ENCODE measurements at regions not wholly inside any gene's neighbourhood (a gene's known extent, or its start where the extent isn't known, plus 50 kb on each side); places are given as distances from the start of the nearest gene placed in this dataset.

DNA sequence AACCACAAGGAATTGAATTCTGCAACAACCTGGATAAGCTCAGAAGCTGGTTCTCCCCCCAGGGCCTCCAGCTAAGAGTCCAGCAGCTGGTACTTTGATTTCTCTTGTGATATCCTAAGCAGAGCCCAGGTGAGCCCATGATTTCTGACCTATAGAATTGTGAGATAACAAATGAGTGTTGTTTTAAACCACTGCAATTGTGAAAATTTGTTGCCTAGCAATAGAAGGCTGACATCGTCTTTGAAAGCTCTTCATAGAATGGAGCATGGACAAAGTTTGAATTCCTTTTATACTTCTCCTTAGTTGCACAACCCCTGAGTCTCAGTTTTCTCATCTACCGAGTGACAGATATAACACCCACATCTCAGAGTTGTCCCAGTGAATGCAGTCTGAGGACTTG lies 129.9 kb downstream of the TEX36 start:
- no peaks in the 10 kb centered on the region for H3K4me1 ChIP-seq
- no peak overlapping the region for H3K27ac ChIP-seq
- no peak overlapping the region for H3K4me3 ChIP-seq
- no peak for DNase-seq
- intact Hi-C loops (cut with DNase I), result no loop called here
- H3K36me3 ChIP-seq (replicated peaks in 1 of 2; ENCODE audit: insufficient read depth in 1 of 2, low read depth in 2 of 2), result no peaks in the 10 kb centered on the region
- no peak for ATAC-seq
- H3K27me3 ChIP-seq, result no peaks in the 10 kb centered on the region
- no peaks in the 10 kb centered on the region for H3K9me3 ChIP-seq
- 77 to 82% methylated on average over 2 of the region's 2 CpGs for WGBS, 2 donors
- TF ChIP-seq POLR2A (IDR thresholded peaks at IDR 0.05), result no peak
- TF ChIP-seq, protein P1, sequence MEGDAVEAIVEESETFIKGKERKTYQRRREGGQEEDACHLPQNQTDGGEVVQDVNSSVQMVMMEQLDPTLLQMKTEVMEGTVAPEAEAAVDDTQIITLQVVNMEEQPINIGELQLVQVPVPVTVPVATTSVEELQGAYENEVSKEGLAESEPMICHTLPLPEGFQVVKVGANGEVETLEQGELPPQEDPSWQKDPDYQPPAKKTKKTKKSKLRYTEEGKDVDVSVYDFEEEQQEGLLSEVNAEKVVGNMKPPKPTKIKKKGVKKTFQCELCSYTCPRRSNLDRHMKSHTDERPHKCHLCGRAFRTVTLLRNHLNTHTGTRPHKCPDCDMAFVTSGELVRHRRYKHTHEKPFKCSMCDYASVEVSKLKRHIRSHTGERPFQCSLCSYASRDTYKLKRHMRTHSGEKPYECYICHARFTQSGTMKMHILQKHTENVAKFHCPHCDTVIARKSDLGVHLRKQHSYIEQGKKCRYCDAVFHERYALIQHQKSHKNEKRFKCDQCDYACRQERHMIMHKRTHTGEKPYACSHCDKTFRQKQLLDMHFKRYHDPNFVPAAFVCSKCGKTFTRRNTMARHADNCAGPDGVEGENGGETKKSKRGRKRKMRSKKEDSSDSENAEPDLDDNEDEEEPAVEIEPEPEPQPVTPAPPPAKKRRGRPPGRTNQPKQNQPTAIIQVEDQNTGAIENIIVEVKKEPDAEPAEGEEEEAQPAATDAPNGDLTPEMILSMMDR (IDR thresholded peaks at IDR 0.05), result no peak

DNA sequence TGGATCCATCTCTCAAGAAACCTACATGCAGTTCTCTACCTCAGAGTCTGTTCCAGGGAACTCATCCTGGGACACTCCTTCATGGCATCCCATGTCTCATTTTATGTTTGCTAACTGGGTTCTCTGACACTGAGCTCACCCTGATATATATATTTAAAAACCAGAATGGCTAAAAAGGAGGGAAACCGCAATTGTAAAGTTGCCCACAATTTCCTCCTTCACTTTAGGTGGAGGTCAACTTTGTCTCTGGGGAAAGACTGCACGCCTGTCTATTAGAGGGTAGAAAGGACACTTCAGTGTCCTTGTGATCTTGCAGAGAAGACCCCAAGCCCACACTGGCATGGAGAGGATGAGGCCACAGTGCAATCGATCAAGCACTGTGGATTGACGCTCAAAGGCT lies 131.7 kb downstream of the TEX36 start:
- H3K27ac ChIP-seq, result no peak overlapping the region
- no peak overlapping the region for H3K4me3 ChIP-seq
- WGBS, 2 donors, result 88 to 92% methylated on average over 4 of the region's 4 CpGs
- H3K27me3 ChIP-seq, result no peaks in the 10 kb centered on the region
- no peaks in the 10 kb centered on the region for H3K4me1 ChIP-seq
- intact Hi-C loops (cut with DNase I), result no loop called here
- H3K9me3 ChIP-seq, result no peaks in the 10 kb centered on the region
- no peak for TF ChIP-seq POLR2A (IDR thresholded peaks at IDR 0.05)
- TF ChIP-seq, protein P1 (IDR thresholded peaks at IDR 0.05), result no peak
- DNase-seq (no peak), ATAC-seq (no peak)
- no peaks in the 10 kb centered on the region for H3K36me3 ChIP-seq (replicated peaks in 1 of 2; ENCODE audit: insufficient read depth in 1 of 2, low read depth in 2 of 2)

DNA sequence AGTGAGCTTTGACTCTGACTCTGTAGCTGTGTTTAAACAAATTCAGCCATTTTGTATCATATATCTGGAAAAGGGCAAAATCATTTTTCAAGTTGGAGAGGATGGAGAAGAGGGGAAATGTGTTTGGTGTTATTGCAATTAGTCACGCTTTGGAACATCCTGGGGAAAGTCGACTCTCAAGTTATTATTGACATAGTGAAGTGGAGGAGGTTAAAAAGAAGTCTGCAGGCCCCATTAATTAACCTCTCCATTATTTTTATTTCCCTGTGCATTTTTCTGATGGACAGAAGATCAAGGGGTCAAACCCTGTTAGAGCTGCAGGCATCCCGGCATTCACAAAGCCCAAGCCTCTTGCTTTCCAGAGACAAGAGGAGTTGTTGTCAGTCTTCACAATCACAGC lies 132.6 kb downstream of the TEX36 start:
- ATAC-seq, result no peak
- intact Hi-C loops (cut with DNase I), result no loop called here
- WGBS, 2 donors, result 64 to 70% methylated on average over 3 of the region's 3 CpGs

DNA sequence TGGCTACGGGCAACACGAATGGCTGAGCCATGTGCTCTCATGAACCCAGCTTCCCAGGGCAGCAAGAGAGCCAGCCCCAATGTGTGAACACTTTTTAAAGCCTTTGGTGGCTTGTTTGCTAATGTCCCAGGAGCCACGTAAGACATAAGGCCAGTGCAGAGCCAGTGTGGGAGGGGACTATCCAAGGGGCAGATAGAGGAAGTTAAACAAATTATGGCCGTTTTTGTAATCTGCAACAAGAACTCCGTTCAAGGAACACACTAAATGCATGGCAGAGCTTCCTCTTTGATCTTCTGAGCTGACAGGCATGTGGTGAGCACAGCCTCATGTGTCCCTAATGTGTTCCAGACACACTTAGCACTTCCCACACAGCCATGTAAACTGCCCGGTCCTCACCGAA lies 133.3 kb downstream of the TEX36 start:
- no peak overlapping the region for H3K27ac ChIP-seq
- intact Hi-C loops (cut with DNase I), result no loop called here
- H3K9me3 ChIP-seq, result no peaks in the 10 kb centered on the region
- H3K4me1 ChIP-seq, result no peaks in the 10 kb centered on the region
- H3K4me3 ChIP-seq, result no peak overlapping the region
- ATAC-seq (no peak), DNase-seq (no peak)
- TF ChIP-seq POLR2A (IDR thresholded peaks at IDR 0.05), result no peak
- TF ChIP-seq, protein P1 (IDR thresholded peaks at IDR 0.05), result no peak
- H3K27me3 ChIP-seq, result no peaks in the 10 kb centered on the region
- H3K36me3 ChIP-seq (replicated peaks in 1 of 2; ENCODE audit: insufficient read depth in 1 of 2, low read depth in 2 of 2), result no peaks in the 10 kb centered on the region
- 60 to 67% methylated on average over 7 of the region's 7 CpGs for WGBS, 2 donors

More for the DNA sequence above, 132.6 kb downstream of the TEX36 start:
- TF ChIP-seq POLR2A (IDR thresholded peaks at IDR 0.05), result no peak
- TF ChIP-seq, protein P1 (IDR thresholded peaks at IDR 0.05), result no peak
- no peak overlapping the region for H3K27ac ChIP-seq
- H3K9me3 ChIP-seq, result no peaks in the 10 kb centered on the region
- H3K36me3 ChIP-seq (replicated peaks in 1 of 2; ENCODE audit: insufficient read depth in 1 of 2, low read depth in 2 of 2), result no peaks in the 10 kb centered on the region
- no peaks in the 10 kb centered on the region for H3K4me1 ChIP-seq
- no peak for DNase-seq
- H3K4me3 ChIP-seq, result no peak overlapping the region
- H3K27me3 ChIP-seq, result no peaks in the 10 kb centered on the region

DNA sequence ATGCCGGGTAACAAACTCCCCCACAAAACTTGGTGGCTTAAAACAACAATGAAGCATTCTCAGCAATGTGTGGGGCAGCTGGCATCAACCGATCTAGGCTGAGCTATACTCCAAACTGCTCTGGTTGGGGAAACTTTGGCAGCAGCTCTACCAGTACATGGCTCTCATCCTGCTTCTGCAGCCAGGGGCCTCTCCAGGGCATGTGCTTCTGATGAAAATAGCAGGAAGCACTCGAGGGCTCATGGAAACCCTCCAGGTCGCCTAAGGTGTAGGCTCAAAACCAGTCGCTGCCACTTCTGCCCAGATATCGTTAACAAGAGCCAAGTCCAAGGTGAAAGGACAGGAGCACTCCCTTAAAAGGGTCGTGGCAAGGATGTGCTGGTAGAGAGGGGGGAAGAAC lies 134.1 kb downstream of the TEX36 start:
- H3K36me3 ChIP-seq (replicated peaks in 1 of 2; ENCODE audit: insufficient read depth in 1 of 2, low read depth in 2 of 2), result no peaks in the 10 kb centered on the region
- intact Hi-C loops (cut with DNase I), result no loop called here
- H3K4me1 ChIP-seq, result no peaks in the 10 kb centered on the region
- H3K4me3 ChIP-seq, result no peak overlapping the region
- DNase-seq, result no peak
- no peak overlapping the region for H3K27ac ChIP-seq
- H3K9me3 ChIP-seq, result no peaks in the 10 kb centered on the region
- 77 to 86% methylated on average over 7 of the region's 7 CpGs for WGBS, 2 donors
- ATAC-seq, result no peak
- no peaks in the 10 kb centered on the region for H3K27me3 ChIP-seq
- TF ChIP-seq, protein P1 (IDR thresholded peaks at IDR 0.05), result no peak
- TF ChIP-seq POLR2A (IDR thresholded peaks at IDR 0.05), result no peak
